ENCODE measurements at regions not wholly inside any gene's neighbourhood (a gene's known extent, or its start where the extent isn't known, plus 50 kb on each side); places are given as distances from the start of the nearest gene placed in this dataset.
"Not testable (repeated sequence)": the region's sequence is repeated elsewhere in the genome, so short reads cannot be mapped to it uniquely, and the experiment has no call there.

- no peak for DNase-seq (ENCODE audit: low spot score in 2 of 2)
- no peaks in the 10 kb centered on the region for H3K36me3 ChIP-seq (replicated peaks)
- H3K27me3 ChIP-seq (ENCODE audit: low read depth): no peaks in the 10 kb centered on the region; the same call in 1 of the 2 replicates
- H3K4me3 ChIP-seq: no peak overlapping the region
- H3K4me1 ChIP-seq: no peaks in the 10 kb centered on the region
- in situ Hi-C loops (cut with MboI; ENCODE audit: low sequenced_read_pairs): no loop called here
- no peaks in the 10 kb centered on the region for H3K9me3 ChIP-seq
Observed at GRCh38 chr7:124183649-124184048, 150.8 kb upstream of the TMEM229A start.

DNA sequence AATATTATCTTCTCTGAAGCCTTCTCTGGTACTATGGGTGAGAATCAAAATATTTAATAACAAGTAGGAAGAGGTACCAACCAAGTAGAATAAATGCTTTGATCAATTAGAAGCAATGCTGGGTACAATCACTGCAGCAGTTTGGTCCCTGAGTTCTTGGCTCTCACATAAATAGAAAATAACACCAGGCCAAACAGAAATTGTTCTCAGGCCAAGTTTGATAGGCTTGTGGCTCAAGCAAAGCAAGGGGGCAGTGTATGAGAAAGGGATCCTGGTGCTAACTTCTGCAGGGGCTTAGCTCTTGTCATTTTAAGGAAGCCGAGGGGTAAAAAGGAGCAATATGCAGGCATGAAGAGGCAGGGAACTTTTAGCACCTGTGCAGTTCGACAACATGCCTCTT, 146.8 kb upstream of the TMEM229A start:
- Histone ChIP-seq H3K4me3 (no peak overlapping the region), H3K36me3 (replicated peaks) (no peaks in the 10 kb centered on the region), H3K4me1 (no peaks in the 10 kb centered on the region), H3K27me3 (ENCODE audit: low read depth) (no peaks in the 10 kb centered on the region; the same call in 1 of the 2 replicates), H3K9me3 (no peaks in the 10 kb centered on the region)
- DNase-seq (ENCODE audit: low spot score in 2 of 2): no peak
- in situ Hi-C loops (cut with MboI; ENCODE audit: low sequenced_read_pairs): no loop called here

- in situ Hi-C loops (cut with MboI; ENCODE audit: low sequenced_read_pairs): no loop called here
- no peaks in the 10 kb centered on the region for H3K9me3 ChIP-seq
- no peak overlapping the region for H3K4me3 ChIP-seq
- H3K36me3 ChIP-seq (replicated peaks): no peaks in the 10 kb centered on the region
- H3K4me1 ChIP-seq: no peaks in the 10 kb centered on the region
- H3K27me3 ChIP-seq (ENCODE audit: low read depth): no peaks in the 10 kb centered on the region; the same call in 1 of the 2 replicates
- DNase-seq (ENCODE audit: low spot score in 2 of 2): no peak
Observed at GRCh38 chr7:124177891-124178290, 145.0 kb upstream of the TMEM229A start.

DNA sequence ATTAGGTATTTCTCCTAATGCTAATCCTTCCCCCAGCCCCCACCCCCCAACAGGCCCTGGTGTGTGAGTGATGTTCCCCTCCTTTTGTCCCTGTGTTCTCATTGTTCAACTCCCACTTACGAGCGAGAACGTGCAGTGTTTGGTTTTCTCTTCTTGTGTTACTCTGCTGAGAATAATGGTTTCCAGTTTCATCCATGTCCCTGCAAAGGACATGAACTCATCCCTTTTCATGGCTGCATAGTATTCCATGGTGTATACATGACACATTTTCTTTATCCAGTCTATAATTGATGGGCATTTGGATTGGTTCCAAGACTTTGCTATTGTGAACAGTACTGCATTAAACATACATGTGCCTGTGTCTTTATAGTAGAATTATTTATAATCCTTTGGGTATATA, 138.9 kb upstream of the TMEM229A start:
- H3K4me3 ChIP-seq; H3K4me1 ChIP-seq; H3K36me3 ChIP-seq (replicated peaks); H3K27me3 ChIP-seq (ENCODE audit: low read depth); DNase-seq (ENCODE audit: low spot score in 2 of 2); in situ Hi-C loops (cut with MboI; ENCODE audit: low sequenced_read_pairs); H3K9me3 ChIP-seq: not testable (repeated sequence)

DNA sequence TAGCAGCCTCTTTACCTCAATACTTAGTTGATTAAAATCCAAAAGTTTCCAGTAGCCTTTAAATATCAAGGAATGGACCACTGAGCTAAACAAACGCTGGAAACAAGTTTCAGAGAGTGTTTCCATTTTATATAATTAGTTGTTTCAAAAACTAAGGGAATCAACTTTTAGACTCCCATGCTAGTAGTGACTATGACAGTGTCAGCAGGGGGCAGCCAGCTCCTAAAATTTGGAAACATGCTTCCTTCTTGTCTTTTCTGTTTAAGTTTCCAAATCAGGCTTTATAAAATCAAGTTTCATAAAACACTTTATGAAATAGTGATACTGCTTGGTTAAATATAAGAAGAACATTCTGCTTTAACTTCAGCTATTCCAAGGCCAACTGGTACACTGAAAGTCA, 138.2 kb upstream of the TMEM229A start:
- Histone ChIP-seq H3K4me3 (no peak overlapping the region), H3K27me3 (ENCODE audit: low read depth) (peaks cover 3% of the 10 kb centered on the region), H3K36me3 (replicated peaks) (no peaks in the 10 kb centered on the region), H3K4me1 (no peaks in the 10 kb centered on the region), H3K9me3 (no peaks in the 10 kb centered on the region)
- in situ Hi-C loops (cut with MboI; ENCODE audit: low sequenced_read_pairs): no loop called here
- peak in 1 of 2 experiments; percentile 34 for DNase-seq (ENCODE audit: low spot score in 2 of 2)

GRCh38 chr7:124168616-124169015, 135.7 kb upstream of the TMEM229A start:
- in situ Hi-C loops (cut with MboI; ENCODE audit: low sequenced_read_pairs): loop anchor here (10.0 kb wide), 1 partner anchor 616 kb away; no protein-coding TSS in a partner anchor
- Histone ChIP-seq H3K9me3 (no peaks in the 10 kb centered on the region), H3K27me3 (ENCODE audit: low read depth) (peaks cover 9% of the 10 kb centered on the region), H3K4me1 (peaks cover 3% of the 10 kb centered on the region; the same call in 1 of the 2 replicates), H3K36me3 (replicated peaks) (no peaks in the 10 kb centered on the region), H3K4me3 (no peak overlapping the region)
- no peak for DNase-seq (ENCODE audit: low spot score in 2 of 2)

- Histone ChIP-seq H3K27me3 (ENCODE audit: low read depth) (peaks cover 6% of the 10 kb centered on the region; the same call in 1 of the 2 replicates), H3K4me3 (no peak overlapping the region), H3K9me3 (no peaks in the 10 kb centered on the region), H3K4me1 (peaks cover 8% of the 10 kb centered on the region; the same call in 1 of the 2 replicates), H3K36me3 (replicated peaks) (no peaks in the 10 kb centered on the region)
- in situ Hi-C loops (cut with MboI; ENCODE audit: low sequenced_read_pairs): loop anchor here (10.0 kb wide), 1 partner anchor 622 kb away; no protein-coding TSS in a partner anchor
- no peak for DNase-seq (ENCODE audit: low spot score in 2 of 2)
Observed at GRCh38 chr7:124162667-124163066, 129.8 kb upstream of the TMEM229A start.

DNA sequence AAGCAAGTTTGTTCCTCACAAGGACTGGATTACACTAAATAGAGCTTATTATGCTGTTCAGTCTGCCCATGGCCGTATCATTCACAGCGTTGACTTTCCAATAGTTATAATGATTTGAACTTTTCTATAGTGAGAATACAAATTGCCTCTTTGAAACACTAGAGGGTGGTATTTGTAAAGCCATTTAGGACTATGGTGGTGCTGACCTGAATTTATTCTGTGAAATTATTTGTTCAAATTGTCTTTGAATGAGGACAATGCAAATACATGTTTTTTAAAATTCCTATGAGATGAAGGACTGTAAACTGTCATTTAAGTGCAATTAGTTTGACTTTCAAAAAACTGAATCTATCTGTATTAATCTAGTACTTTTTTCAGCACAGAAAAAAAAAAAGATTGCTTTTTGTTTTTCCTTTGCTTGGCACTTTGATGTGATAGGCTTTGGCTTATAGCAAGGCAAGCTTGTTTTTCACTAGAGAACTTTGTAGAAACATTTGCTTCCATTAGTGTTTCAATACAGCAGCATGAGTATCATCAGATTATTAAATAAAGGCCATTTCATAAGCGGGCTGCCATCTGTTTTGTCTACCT, 122.7 kb upstream of the TMEM229A start:
- Histone ChIP-seq H3K9me3 (no peaks in the 10 kb centered on the region), H3K36me3 (replicated peaks) (no peaks in the 10 kb centered on the region), H3K27me3 (ENCODE audit: low read depth) (no peaks in the 10 kb centered on the region), H3K4me3 (no peak overlapping the region), H3K4me1 (no peaks in the 10 kb centered on the region)
- DNase-seq (ENCODE audit: low spot score in 2 of 2): peak in 1 of 2 experiments; percentile 18
- in situ Hi-C loops (cut with MboI; ENCODE audit: low sequenced_read_pairs): no loop called here

DNA sequence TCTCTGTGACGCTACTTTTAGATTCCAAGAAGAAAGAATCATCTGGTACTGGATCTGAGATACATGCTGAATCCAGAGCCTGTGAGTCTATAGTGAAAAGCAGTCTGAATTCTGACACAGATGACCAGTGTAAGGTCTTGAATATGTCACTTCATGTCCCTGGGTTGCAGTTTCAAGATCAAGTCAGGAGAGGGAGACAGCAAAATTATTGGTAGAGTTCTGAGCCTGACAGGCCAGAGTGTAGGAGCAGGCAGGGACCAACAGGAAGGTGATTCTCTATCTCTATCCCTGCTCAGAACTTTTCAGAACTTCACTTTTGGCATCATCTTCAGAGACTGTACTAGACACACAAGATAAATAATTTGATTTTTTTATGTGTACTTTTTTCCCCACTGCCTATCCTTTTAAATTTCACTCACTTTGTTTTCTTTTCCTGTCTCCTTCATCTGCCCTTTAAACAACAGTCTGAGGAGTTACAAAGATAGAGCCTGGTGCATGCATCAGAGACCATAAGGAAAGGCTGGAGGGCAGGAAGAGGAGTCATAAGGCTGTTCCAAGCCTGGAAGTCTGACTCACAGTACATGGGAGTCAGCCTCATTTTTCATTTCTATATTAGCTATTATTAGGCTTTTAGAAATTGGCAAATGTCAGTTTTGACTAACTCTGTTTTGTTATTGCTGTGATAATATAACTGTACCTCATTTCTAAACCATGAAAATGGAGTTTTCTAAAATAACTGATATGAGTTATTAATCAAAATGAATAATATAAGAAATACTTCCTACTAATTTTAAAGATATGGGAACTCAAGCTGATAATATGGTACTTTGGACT, 120.2 kb upstream of the TMEM229A start:
- Histone ChIP-seq H3K9me3 (no peaks in the 10 kb centered on the region), H3K36me3 (replicated peaks) (no peaks in the 10 kb centered on the region), H3K4me1 (no peaks in the 10 kb centered on the region), H3K27me3 (ENCODE audit: low read depth) (peaks cover 8% of the 10 kb centered on the region; the same call in 1 of the 2 replicates), H3K4me3 (no peak overlapping the region)
- in situ Hi-C loops (cut with MboI; ENCODE audit: low sequenced_read_pairs): no loop called here
- DNase-seq (ENCODE audit: low spot score in 2 of 2): peak; percentile 12 to 34

GRCh38 chr7:124137664-124138063, 104.8 kb upstream of the TMEM229A start:
- Histone ChIP-seq H3K4me3 (no peak overlapping the region), H3K36me3 (replicated peaks) (no peaks in the 10 kb centered on the region), H3K4me1 (no peaks in the 10 kb centered on the region), H3K9me3 (no peaks in the 10 kb centered on the region), H3K27me3 (ENCODE audit: low read depth) (no peaks in the 10 kb centered on the region)
- in situ Hi-C loops (cut with MboI; ENCODE audit: low sequenced_read_pairs): no loop called here
- DNase-seq (ENCODE audit: low spot score in 2 of 2): no peak

DNA sequence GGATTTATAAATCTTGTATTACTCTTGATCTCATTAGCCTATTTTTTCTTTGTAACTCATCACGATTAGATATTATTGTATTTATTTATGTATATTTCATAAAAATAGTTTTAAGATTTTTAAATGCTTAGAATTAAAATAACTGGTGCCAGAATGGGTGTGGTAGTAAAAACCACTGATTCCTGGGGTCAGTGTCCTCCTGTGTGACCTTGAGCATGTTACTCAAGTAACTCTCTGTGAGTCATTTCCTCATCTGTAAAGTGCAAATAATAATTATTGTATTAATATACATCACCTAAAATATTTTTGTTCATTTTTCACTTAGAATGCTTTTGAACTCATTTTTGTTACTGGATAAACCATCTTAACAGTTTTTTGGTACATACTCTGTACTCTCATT, 91.3 kb upstream of the TMEM229A start:
- DNase-seq (ENCODE audit: low spot score in 2 of 2): no peak
- no peaks in the 10 kb centered on the region for H3K9me3 ChIP-seq
- no peaks in the 10 kb centered on the region for H3K36me3 ChIP-seq (replicated peaks)
- in situ Hi-C loops (cut with MboI; ENCODE audit: low sequenced_read_pairs): no loop called here
- no peak overlapping the region for H3K4me3 ChIP-seq
- H3K27me3 ChIP-seq (ENCODE audit: low read depth): no peaks in the 10 kb centered on the region
- no peaks in the 10 kb centered on the region for H3K4me1 ChIP-seq

DNA sequence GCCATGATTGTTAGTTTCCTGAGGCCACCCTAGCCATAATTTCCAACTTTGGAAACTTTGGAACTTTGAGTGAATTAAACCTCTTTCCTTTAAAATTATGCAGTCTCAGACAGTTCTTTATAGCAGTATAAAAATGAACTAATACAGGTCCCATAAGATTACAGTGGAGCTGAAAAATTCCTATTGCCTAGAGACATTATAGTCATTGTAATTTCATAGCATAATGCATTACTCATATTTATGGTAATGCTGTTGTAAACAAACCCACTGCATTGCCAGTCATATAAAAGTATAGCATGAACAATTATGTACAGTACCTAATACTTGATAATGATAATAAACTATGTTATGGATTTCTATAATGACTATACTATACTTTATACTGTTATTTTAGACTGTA, 88.0 kb upstream of the TMEM229A start:
- in situ Hi-C loops (cut with MboI; ENCODE audit: low sequenced_read_pairs): no loop called here
- Histone ChIP-seq H3K9me3 (no peaks in the 10 kb centered on the region), H3K4me3 (no peak overlapping the region), H3K4me1 (no peaks in the 10 kb centered on the region), H3K36me3 (replicated peaks) (no peaks in the 10 kb centered on the region), H3K27me3 (ENCODE audit: low read depth) (no peaks in the 10 kb centered on the region)
- DNase-seq (ENCODE audit: low spot score in 2 of 2): no peak

- H3K27me3 ChIP-seq (ENCODE audit: low read depth): peaks cover 4% of the 10 kb centered on the region; the same call in 1 of the 2 replicates
- no peaks in the 10 kb centered on the region for H3K36me3 ChIP-seq (replicated peaks)
- H3K4me3 ChIP-seq: no peak overlapping the region
- no peaks in the 10 kb centered on the region for H3K9me3 ChIP-seq
- no peaks in the 10 kb centered on the region for H3K4me1 ChIP-seq
- no peak for DNase-seq (ENCODE audit: low spot score in 2 of 2)
- in situ Hi-C loops (cut with MboI; ENCODE audit: low sequenced_read_pairs): no loop called here
Observed at GRCh38 chr7:124113045-124113444, 80.2 kb upstream of the TMEM229A start.

DNA sequence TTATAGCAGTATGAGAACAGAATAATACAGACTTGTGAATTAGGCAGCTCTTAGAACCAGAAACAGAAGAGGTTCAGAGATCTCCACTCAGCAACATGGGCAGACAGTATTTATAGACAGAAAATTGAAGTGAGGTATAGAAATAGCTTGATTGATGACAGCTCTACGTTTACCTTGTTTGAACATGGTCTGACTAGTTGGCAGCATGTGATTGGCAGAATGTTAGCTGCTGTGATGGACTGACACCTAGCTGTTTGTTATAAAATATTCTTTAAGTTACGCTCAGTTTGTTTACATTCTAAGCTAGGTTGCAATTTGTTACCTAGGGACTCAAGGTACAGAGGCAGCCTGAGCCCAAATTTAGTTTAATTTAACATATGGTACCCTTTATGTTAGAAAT, 73.7 kb upstream of the TMEM229A start:
- in situ Hi-C loops (cut with MboI; ENCODE audit: low sequenced_read_pairs): no loop called here
- no peak overlapping the region for H3K4me3 ChIP-seq
- no peaks in the 10 kb centered on the region for H3K4me1 ChIP-seq
- H3K9me3 ChIP-seq: no peaks in the 10 kb centered on the region
- no peaks in the 10 kb centered on the region for H3K27me3 ChIP-seq (ENCODE audit: low read depth)
- H3K36me3 ChIP-seq (replicated peaks): no peaks in the 10 kb centered on the region
- DNase-seq (ENCODE audit: low spot score in 2 of 2): no peak

All from HAP-1 (cell line).